ENCODE measurements at regions not wholly inside any gene's neighbourhood (a gene's known extent, or its start where the extent isn't known, plus 50 kb on each side); places are given as distances from the start of the nearest gene placed in this dataset.

- DNase-seq (ENCODE audit: low read depth in 1 of 2, low spot score in 1 of 2) (no peak), FAIRE-seq (no peak), ATAC-seq (no peak)
- Histone ChIP-seq H3K4me1 (no peaks in the 10 kb centered on the region), H3K4me2 (no peak overlapping the region), H3K9me3 (no peaks in the 10 kb centered on the region), H3K4me3 (no peak overlapping the region), H3K27ac (no peak overlapping the region)
- ChIA-PET POLR2A (no interaction called here), CTCF (no interaction called here)
- TF ChIP-seq HOXB5 (CRISPR knock-in tag; IDR thresholded peaks at IDR 0.05), result no peak
- no peak for TF ChIP-seq ZSCAN20 (CRISPR knock-in tag; IDR thresholded peaks at IDR 0.05)
- no peak for TF ChIP-seq CBX8 (IDR thresholded peaks at IDR 0.05)
- TF ChIP-seq RARB (CRISPR knock-in tag; IDR thresholded peaks at IDR 0.05), result no peak
- TF ChIP-seq SMC3 (IDR thresholded peaks at IDR 0.05), result no peak
- TF ChIP-seq CEBPB (IDR thresholded peaks at IDR 0.05), result no peak
- TF ChIP-seq FOSL2 (IDR thresholded peaks at IDR 0.05), result no peak
- no peak for TF ChIP-seq FOSL2 (CRISPR knock-in tag; IDR thresholded peaks at IDR 0.05)
- no peak for TF ChIP-seq ZFP36 (IDR thresholded peaks at IDR 0.05; ENCODE audit: borderline replicate concordance, partially characterized antibody)
- TF ChIP-seq MAX (IDR thresholded peaks at IDR 0.05), result no peak
- TF ChIP-seq CHD2 (IDR thresholded peaks at IDR 0.05; ENCODE audit: low read length, partially characterized antibody), result no peak
- TF ChIP-seq PBX3 (IDR thresholded peaks at IDR 0.05), result no peak
- no peak for TF ChIP-seq NPAS2 (CRISPR knock-in tag; IDR thresholded peaks at IDR 0.05; ENCODE audit: borderline replicate concordance)
- TF ChIP-seq EP300 (IDR thresholded peaks at IDR 0.05), result no peak
- TF ChIP-seq BCL3 (IDR thresholded peaks at IDR 0.05), result no peak
- TF ChIP-seq SREBF2 (IDR thresholded peaks at IDR 0.05), result no peak
- TF ChIP-seq RAD21 (conservative IDR thresholded peaks at IDR 0.05 in 1 of 2, IDR thresholded peaks at IDR 0.05 in 1 of 2), result no peak
- no peak for TF ChIP-seq CBX2 (IDR thresholded peaks at IDR 0.05; ENCODE audit: borderline replicate concordance, low read depth)
- no peak for TF ChIP-seq CTCF (IDR thresholded peaks at IDR 0.05)
- no peak for TF ChIP-seq NR3C1 (IDR thresholded peaks at IDR 0.05)
- 23% methylated on average over 3 of the region's 3 CpGs for WGBS (ENCODE audit: missing lambda C conversion rate)
Measured at GRCh38 chr11:116577956-116578355, 194.8 kb downstream of the BUD13 start.

GRCh38 chr11:116577273-116577672 lies 195.5 kb downstream of the BUD13 start:
- FAIRE-seq (no peak), DNase-seq (ENCODE audit: low read depth in 1 of 2, low spot score in 1 of 2) (no peak), ATAC-seq (no peak)
- 57% methylated on average over 1 of the region's 4 CpGs for WGBS (ENCODE audit: missing lambda C conversion rate)
- TF ChIP-seq CBX8 (IDR thresholded peaks at IDR 0.05), result no peak
- no peak for TF ChIP-seq HOXB13 (CRISPR knock-in tag; IDR thresholded peaks at IDR 0.05; ENCODE audit: low read depth)
- TF ChIP-seq HEYL (CRISPR knock-in tag; IDR thresholded peaks at IDR 0.05), result no peak
- TF ChIP-seq POLR2A (IDR thresholded peaks at IDR 0.05; ENCODE audit: low read length), result no peak
- TF ChIP-seq HMGXB4 (CRISPR knock-in tag; IDR thresholded peaks at IDR 0.05; ENCODE audit: borderline replicate concordance), result no peak
- Histone ChIP-seq H3K9me3 (no peaks in the 10 kb centered on the region), H3K4me2 (no peak overlapping the region), H3K4me1 (no peaks in the 10 kb centered on the region), H3K4me3 (no peak overlapping the region), H3K27ac (no peak overlapping the region)
- CTCF ChIA-PET, result no interaction called here
- POLR2A ChIA-PET, result no interaction called here
